ENCODE measurements at regions not wholly inside any gene's neighbourhood (a gene's known extent, or its start where the extent isn't known, plus 50 kb on each side); places are given as distances from the start of the nearest gene placed in this dataset.

GRCh38 chr1:71264039-71264438 is 183.2 kb upstream of the ZRANB2 start:
- DNase-seq, result no peak

GRCh38 chr1:71262970-71263369 is 182.1 kb upstream of the ZRANB2 start:
- no peak for DNase-seq

GRCh38 chr1:71252900-71253299 is 172.1 kb upstream of the ZRANB2 start:
- DNase-seq, result no peak

- DNase-seq, result no peak
Measured at GRCh38 chr1:71245246-71245645, 164.4 kb upstream of the ZRANB2 start.

- no peak for DNase-seq
Measured at GRCh38 chr1:71242239-71242638, 161.4 kb upstream of the ZRANB2 start.

GRCh38 chr1:71240656-71241055 is 159.8 kb upstream of the ZRANB2 start:
- no peak for DNase-seq

GRCh38 chr1:71236503-71236902 is 155.7 kb upstream of the ZRANB2 start:
- no peak for DNase-seq

- no peak for DNase-seq
Measured at GRCh38 chr1:71233645-71234044, 152.8 kb upstream of the ZRANB2 start.

- no peak for DNase-seq
Measured at GRCh38 chr1:71232786-71233185, 152.0 kb upstream of the ZRANB2 start.

- DNase-seq, result no peak
Measured at GRCh38 chr1:71232166-71232763, 151.4 kb upstream of the ZRANB2 start.

GRCh38 chr1:71231751-71232150 is 150.9 kb upstream of the ZRANB2 start:
- no peak for DNase-seq

- no peak for DNase-seq
Measured at GRCh38 chr1:71228742-71229365, 148.0 kb upstream of the ZRANB2 start.

GRCh38 chr1:71228241-71228640 is 147.4 kb upstream of the ZRANB2 start:
- DNase-seq, result no peak

GRCh38 chr1:71224741-71225377 is 144.0 kb upstream of the ZRANB2 start:
- DNase-seq, result no peak

- no peak for DNase-seq
Measured at GRCh38 chr1:71223641-71224340, 143.0 kb upstream of the ZRANB2 start.

GRCh38 chr1:71222668-71223067 is 141.8 kb upstream of the ZRANB2 start:
- peak; percentile 2 for DNase-seq

- DNase-seq, result no peak
Measured at GRCh38 chr1:71210718-71211117, 129.9 kb upstream of the ZRANB2 start.

GRCh38 chr1:71203241-71203640 is 122.4 kb upstream of the ZRANB2 start:
- DNase-seq, result no peak

GRCh38 chr1:71200503-71200902 is 119.7 kb upstream of the ZRANB2 start:
- no peak for DNase-seq

- no peak for DNase-seq
Measured at GRCh38 chr1:71196685-71197084, 115.8 kb upstream of the ZRANB2 start.

GRCh38 chr1:71193153-71193552 is 112.3 kb upstream of the ZRANB2 start:
- no peak for DNase-seq

- DNase-seq, result no peak
Measured at GRCh38 chr1:71191520-71191919, 110.7 kb upstream of the ZRANB2 start.

- DNase-seq, result no peak
Measured at GRCh38 chr1:71190843-71191242, 110.0 kb upstream of the ZRANB2 start.

- DNase-seq, result no peak
Measured at GRCh38 chr1:71184410-71184809, 103.6 kb upstream of the ZRANB2 start.

Data from activated CD4-positive, alpha-beta T cell treated with anti-CD3 and anti-CD28 coated beads, Interleukin-10, Interleukin-2, amounts not matched to agents 100 ng/mL and 50 ng/mL, durations not matched to agents 16 hours and 8 hours (primary cell).